HEK293T (cell line): ENCODE measurements at regions not wholly inside any gene's neighbourhood (a gene's known extent, or its start where the extent isn't known, plus 50 kb on each side); places are given as distances from the start of the nearest gene placed in this dataset.

Experiments used
- ARNT ChIP-seq: fragments of 450-650 bp; IDR thresholded peaks from 2 replicates; pipeline ENCODE4 v1.6.1; 2017; ENCODE audit warnings: mild to moderate bottlenecking
- ELF4 ChIP-seq: fragments of 450-650 bp; IDR thresholded peaks from 2 replicates; pipeline ENCODE4 v1.6.1; 2017; ENCODE audit warnings: antibody characterized with exemption
- FOXA1 ChIP-seq: fragments of 450-650 bp; IDR thresholded peaks from 2 replicates; pipeline ENCODE4 v1.6.1; 2016; ENCODE audit warnings: mild to moderate bottlenecking
- HDGF ChIP-seq: fragments of 450-650 bp; IDR thresholded peaks from 2 replicates; pipeline ENCODE4 v1.6.1; 2017; ENCODE audit warnings: antibody characterized with exemption, borderline replicate concordance
- SP1 ChIP-seq: fragments of 450-650 bp; IDR thresholded peaks from 2 replicates; pipeline ENCODE4 v1.6.1; 2017
- TARDBP ChIP-seq: fragments of 450-650 bp; IDR thresholded peaks from 2 replicates; pipeline ENCODE4 v1.6.1; 2016

- TF ChIP-seq TARDBP, result no peak
- TF ChIP-seq ARNT, result no peak
- no peak for TF ChIP-seq ELF4
- no peak for TF ChIP-seq FOXA1
- TF ChIP-seq SP1, result no peak
- no peak for TF ChIP-seq HDGF
Measured at GRCh38 chr6:148105695-148106094, 236.9 kb upstream of the SASH1 start.
